LNCaP clone FGC (cell line): ENCODE measurements at regions not wholly inside any gene's neighbourhood (a gene's known extent, or its start where the extent isn't known, plus 50 kb on each side); places are given as distances from the start of the nearest gene placed in this dataset.

Source experiments
- DNase-seq: peaks from one replicate; pipeline ENCODE4 v3.0.0-alpha.2; 2011; ENCODE audit warnings: low read depth
- H3K4me3 ChIP-seq: 2 replicates; pipeline ENCODE4 v1.5.1; 2011; ENCODE audit warnings: mild to moderate bottlenecking, low read depth, low read length, control low read depth
- CTCF ChIP-seq: IDR thresholded peaks from 2 replicates; pipeline ENCODE4 v1.5.1; 2012; ENCODE audit warnings: mild to moderate bottlenecking; ENCODE audit not compliant: control insufficient read depth, insufficient read depth; ENCODE audit errors: extremely low read depth

GRCh38 chr12:63034601-63035000 is 99.7 kb upstream of the PPM1H start:
- no peak for TF ChIP-seq CTCF
- no peak overlapping the region for H3K4me3 ChIP-seq
- DNase-seq: no peak

GRCh38 chr12:63029676-63030075 is 94.7 kb upstream of the PPM1H start:
- H3K4me3 ChIP-seq: no peak overlapping the region
- no peak for DNase-seq
- no peak for TF ChIP-seq CTCF

- H3K4me3 ChIP-seq: no peak overlapping the region
- DNase-seq: no peak
- TF ChIP-seq CTCF: no peak
Measured at GRCh38 chr12:63028951-63029350, 94.0 kb upstream of the PPM1H start.

GRCh38 chr12:63025116-63025515 is 90.2 kb upstream of the PPM1H start:
- no peak for DNase-seq
- no peak for TF ChIP-seq CTCF
- no peak overlapping the region for H3K4me3 ChIP-seq

GRCh38 chr12:63023926-63024325 is 89.0 kb upstream of the PPM1H start:
- TF ChIP-seq CTCF: no peak
- DNase-seq: no peak
- no peak overlapping the region for H3K4me3 ChIP-seq

GRCh38 chr12:63021116-63021515 is 86.2 kb upstream of the PPM1H start:
- no peak for TF ChIP-seq CTCF
- H3K4me3 ChIP-seq: no peak overlapping the region
- DNase-seq: no peak

- DNase-seq: no peak
- H3K4me3 ChIP-seq: no peak overlapping the region
- TF ChIP-seq CTCF: no peak
Measured at GRCh38 chr12:63020269-63020668, 85.3 kb upstream of the PPM1H start.
